ENCODE measurements at regions not wholly inside any gene's neighbourhood (a gene's known extent, or its start where the extent isn't known, plus 50 kb on each side); places are given as distances from the start of the nearest gene placed in this dataset.

DNA sequence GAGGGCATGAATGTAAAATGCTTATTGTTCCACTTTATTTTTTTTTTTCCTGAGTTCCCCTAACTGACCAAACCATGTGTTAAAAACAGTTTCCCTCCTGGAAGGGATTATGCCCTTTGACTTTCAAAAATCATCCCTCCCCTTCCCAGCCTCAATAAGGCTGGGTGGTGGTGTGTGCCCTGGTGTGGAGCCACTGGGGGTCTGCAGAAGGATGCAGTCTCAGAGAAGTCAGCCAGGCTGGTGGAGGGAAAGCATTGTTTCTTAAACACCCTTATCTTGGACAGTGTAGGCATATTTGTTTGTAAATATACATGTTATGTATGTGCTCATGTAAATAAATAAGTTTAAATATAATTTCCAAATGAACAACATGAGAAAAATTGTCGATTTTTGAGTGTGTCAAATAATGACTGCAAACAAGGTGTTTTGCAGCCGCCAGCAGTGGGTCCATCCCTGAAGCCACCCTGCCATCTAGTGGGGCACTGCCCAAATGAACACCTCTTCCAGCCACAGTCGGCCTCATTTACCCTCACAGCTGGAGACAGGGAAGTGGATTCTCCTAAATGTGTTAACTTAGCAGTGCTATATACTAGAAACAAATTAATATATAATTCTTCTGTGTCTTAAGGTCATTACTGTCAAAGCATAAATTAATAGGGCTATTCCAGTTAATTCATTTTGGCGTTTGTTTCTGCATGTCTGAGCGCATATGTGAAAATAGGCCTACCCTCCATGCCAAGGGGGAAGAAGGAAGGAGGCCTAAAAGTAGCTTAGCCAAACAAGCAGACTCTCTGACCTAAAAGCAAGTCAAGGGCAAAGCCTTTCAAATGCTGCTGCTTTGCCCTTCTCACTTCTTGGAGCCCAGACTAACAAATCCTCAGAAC is 209.6 kb upstream of the PIK3C3 start:
- TF ChIP-seq POLR2A (IDR thresholded peaks at IDR 0.05) = no peak
- TF ChIP-seq, protein P1, sequence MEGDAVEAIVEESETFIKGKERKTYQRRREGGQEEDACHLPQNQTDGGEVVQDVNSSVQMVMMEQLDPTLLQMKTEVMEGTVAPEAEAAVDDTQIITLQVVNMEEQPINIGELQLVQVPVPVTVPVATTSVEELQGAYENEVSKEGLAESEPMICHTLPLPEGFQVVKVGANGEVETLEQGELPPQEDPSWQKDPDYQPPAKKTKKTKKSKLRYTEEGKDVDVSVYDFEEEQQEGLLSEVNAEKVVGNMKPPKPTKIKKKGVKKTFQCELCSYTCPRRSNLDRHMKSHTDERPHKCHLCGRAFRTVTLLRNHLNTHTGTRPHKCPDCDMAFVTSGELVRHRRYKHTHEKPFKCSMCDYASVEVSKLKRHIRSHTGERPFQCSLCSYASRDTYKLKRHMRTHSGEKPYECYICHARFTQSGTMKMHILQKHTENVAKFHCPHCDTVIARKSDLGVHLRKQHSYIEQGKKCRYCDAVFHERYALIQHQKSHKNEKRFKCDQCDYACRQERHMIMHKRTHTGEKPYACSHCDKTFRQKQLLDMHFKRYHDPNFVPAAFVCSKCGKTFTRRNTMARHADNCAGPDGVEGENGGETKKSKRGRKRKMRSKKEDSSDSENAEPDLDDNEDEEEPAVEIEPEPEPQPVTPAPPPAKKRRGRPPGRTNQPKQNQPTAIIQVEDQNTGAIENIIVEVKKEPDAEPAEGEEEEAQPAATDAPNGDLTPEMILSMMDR (IDR thresholded peaks at IDR 0.05) = peak; percentile 68 to 84 (median 72)
- intact Hi-C loops (cut with DNase I) = no loop called here
- Histone ChIP-seq H3K36me3 (no peaks in the 10 kb centered on the region), H3K4me3 (no peak overlapping the region), H3K9me3 (no peaks in the 10 kb centered on the region), H3K4me1 (no peaks in the 10 kb centered on the region), H3K27me3 (no peaks in the 10 kb centered on the region), H3K27ac (no peak overlapping the region)
- ATAC-seq = peak; percentile 94 to 98 (median 98)
- DNase-seq = peak; percentile 55 to 66 (median 66)
- 38% methylated on average over 5 of the region's 5 CpGs for WGBS (ENCODE audit: insufficient coverage, low coverage, low lambda C conversion rate, missing lambda C conversion rate)

DNA sequence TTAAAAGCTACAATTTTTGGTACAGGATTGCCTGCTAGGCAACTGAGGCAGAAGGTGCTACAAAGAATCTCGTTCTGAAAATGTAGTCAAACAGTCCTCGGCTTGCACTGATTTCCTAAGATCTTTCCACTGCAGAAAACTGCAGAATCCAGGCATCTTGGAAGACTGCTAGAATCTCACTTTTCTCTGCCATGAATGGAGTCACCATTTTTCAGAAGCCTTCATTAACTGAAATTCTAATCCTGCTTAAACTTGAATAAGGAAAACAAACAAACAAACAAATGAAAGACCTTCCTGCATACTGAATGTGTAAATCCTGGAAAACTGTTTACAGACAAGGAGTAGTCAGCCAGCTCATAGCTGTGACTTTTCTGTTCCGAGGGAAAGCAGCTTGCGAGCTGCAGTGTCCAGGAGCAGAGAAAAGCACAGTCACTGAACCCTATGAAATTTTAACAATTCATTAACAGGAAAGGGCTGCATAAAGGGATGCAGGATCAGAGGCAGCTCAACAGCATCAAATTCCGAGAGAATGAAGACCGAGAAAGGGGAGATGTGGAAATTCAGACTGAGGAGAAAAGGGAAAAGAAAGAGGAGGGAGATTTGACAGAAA is 210.5 kb upstream of the PIK3C3 start:
- Histone ChIP-seq H3K4me1 (no peaks in the 10 kb centered on the region), H3K27me3 (no peaks in the 10 kb centered on the region), H3K36me3 (no peaks in the 10 kb centered on the region), H3K4me3 (no peak overlapping the region), H3K9me3 (no peaks in the 10 kb centered on the region), H3K27ac (no peak overlapping the region)
- 48% methylated on average over 6 of the region's 6 CpGs for WGBS (ENCODE audit: insufficient coverage, low coverage, low lambda C conversion rate, missing lambda C conversion rate)
- TF ChIP-seq POLR2A (IDR thresholded peaks at IDR 0.05) = no peak
- TF ChIP-seq, protein P1 (IDR thresholded peaks at IDR 0.05) = no peak
- DNase-seq (no peak), ATAC-seq (no peak)
- intact Hi-C loops (cut with DNase I) = no loop called here

DNA sequence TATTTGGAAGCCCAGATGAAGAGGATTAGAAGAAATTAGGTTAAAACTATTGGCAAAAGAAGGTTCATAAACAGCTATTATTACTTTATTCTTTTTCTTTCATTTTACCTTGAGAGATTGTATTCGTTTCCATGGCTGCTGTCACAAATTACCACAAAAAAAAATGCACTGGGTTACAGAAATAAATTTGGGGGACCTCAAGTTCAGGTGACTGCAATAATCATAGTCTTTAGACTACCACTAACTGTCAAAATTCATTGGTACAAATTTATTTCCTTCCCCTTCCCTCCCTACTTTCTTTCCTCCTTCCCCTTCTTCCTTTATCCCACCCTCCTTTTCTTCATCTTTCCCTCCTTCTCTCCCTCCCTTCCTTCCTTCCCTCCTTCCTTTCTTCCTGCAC is 217.8 kb upstream of the PIK3C3 start:
- Histone ChIP-seq H3K9me3 (no peaks in the 10 kb centered on the region), H3K4me1 (no peaks in the 10 kb centered on the region), H3K27ac (no peak overlapping the region), H3K27me3 (no peaks in the 10 kb centered on the region), H3K36me3 (no peaks in the 10 kb centered on the region), H3K4me3 (no peak overlapping the region)
- intact Hi-C loops (cut with DNase I) = no loop called here
- WGBS (ENCODE audit: insufficient coverage, low coverage, low lambda C conversion rate, missing lambda C conversion rate) = 63% methylated on average over 1 of the region's 1 CpG
- DNase-seq (no peak), ATAC-seq (no peak)
- no peak for TF ChIP-seq POLR2A (IDR thresholded peaks at IDR 0.05)
- TF ChIP-seq, protein P1 (IDR thresholded peaks at IDR 0.05) = no peak

DNA sequence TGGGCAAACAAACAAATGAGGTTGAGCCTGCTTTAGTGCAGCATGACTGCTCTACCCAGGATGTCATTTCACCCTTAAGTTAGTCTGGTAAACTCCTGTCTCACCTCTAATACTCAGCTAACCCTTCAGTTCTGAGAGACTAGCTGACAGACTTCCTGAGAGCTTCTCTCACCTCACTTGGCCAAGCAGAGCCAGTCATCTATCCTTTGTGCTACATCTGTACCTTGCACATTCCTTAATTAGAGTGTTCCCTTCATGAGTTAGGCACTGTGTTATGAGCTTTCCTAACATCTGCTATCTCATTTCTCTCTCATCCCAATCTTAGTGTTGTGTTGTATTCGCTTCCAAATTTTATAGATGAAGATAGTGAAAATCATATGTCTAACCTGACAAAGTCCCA is 220.1 kb upstream of the PIK3C3 start:
- intact Hi-C loops (cut with DNase I) = no loop called here
- Histone ChIP-seq H3K27me3 (no peaks in the 10 kb centered on the region), H3K27ac (no peak overlapping the region), H3K36me3 (no peaks in the 10 kb centered on the region), H3K9me3 (no peaks in the 10 kb centered on the region), H3K4me3 (no peak overlapping the region), H3K4me1 (no peaks in the 10 kb centered on the region)
- TF ChIP-seq, protein P1 (IDR thresholded peaks at IDR 0.05) = no peak
- TF ChIP-seq POLR2A (IDR thresholded peaks at IDR 0.05) = no peak
- ATAC-seq = no peak
- DNase-seq = no peak
- 70% methylated on average over 1 of the region's 1 CpG for WGBS (ENCODE audit: insufficient coverage, low coverage, low lambda C conversion rate, missing lambda C conversion rate)
